ENCODE measurements at regions not wholly inside any gene's neighbourhood (a gene's known extent, or its start where the extent isn't known, plus 50 kb on each side); places are given as distances from the start of the nearest gene placed in this dataset.

DNA sequence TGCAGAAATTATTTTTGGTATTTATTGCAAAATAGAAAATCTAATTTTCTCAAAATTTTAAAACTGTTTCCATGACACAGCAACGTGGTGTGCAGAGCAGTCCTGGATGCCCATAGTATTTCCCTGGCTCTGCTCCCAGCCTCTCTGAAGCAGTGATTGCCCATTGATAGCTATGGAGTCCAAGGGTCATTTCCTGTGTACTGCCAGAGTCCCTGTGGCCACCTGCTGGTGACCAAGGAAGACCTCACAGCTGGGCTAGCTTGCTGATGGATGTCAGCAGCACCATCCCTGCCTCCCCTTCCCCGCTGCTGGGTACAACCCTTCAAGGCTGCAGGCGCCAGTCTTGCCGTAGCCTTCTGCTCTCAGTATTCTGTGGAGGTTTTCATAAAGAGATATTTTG, 184.1 kb downstream of the DIRAS2 start:
- Histone ChIP-seq H3K18ac (ENCODE audit: low read length) (no peak overlapping the region), H3K23ac (ENCODE audit: low read length) (no peak overlapping the region), H3K4me2 (ENCODE audit: low read length) (no peak overlapping the region), H3K4ac (ENCODE audit: low read depth, low read length) (no peak overlapping the region), H3K27ac (ENCODE audit: low read depth, low read length) (no peak overlapping the region), H2BK5ac (ENCODE audit: low read depth, low read length, poor library complexity) (no peak overlapping the region), H3K27me3 (ENCODE audit: insufficient read depth, low read length) (no peaks in the 10 kb centered on the region), H4K91ac (ENCODE audit: low read depth, low read length) (no peak overlapping the region), H2AFZ (ENCODE audit: insufficient read depth, low read length, poor library complexity) (no peak overlapping the region), H3K9ac (ENCODE audit: low read length) (no peak overlapping the region), H2AK5ac (ENCODE audit: low read length) (no peak overlapping the region), H3K36me3 (ENCODE audit: control insufficient read depth in 1 of 2, insufficient read depth in 2 of 2, low read length in 2 of 2) (no peaks in the 10 kb centered on the region), H4K12ac (ENCODE audit: low read depth, low read length) (no peak overlapping the region), H3K4me3 (ENCODE audit: low read depth, low read length) (no peak overlapping the region), H3K9me3 (ENCODE audit: insufficient read depth, low read depth, low read length) (peaks cover 2% of the 10 kb centered on the region), H2BK120ac (ENCODE audit: insufficient read depth, low read length, poor library complexity) (no peak overlapping the region), H4K8ac (ENCODE audit: low read depth, low read length) (no peak overlapping the region), H2BK12ac (ENCODE audit: low read length) (no peak overlapping the region), H3K79me1 (ENCODE audit: low read length) (peaks cover 2% of the 10 kb centered on the region), H3K14ac (ENCODE audit: low read length) (no peak overlapping the region), H3K79me2 (ENCODE audit: control insufficient read depth, insufficient read depth, low read length, poor library complexity) (no peaks in the 10 kb centered on the region), H3K4me1 (ENCODE audit: control insufficient read depth in 1 of 2, insufficient read depth in 2 of 2, low read length in 2 of 2) (peaks cover 4% of the 10 kb centered on the region in 2 experiments)
- peak; percentile 45 to 70 for DNase-seq
- no CpG with 5 or more reads among the region's 4 CpGs for WGBS (ENCODE audit: extremely low coverage, insufficient coverage, insufficient read length)

- peaks cover 4% of the 10 kb centered on the region in 2 experiments for H3K4me1 ChIP-seq (ENCODE audit: control insufficient read depth in 1 of 2, insufficient read depth in 2 of 2, low read length in 2 of 2)
- no peak overlapping the region for H3K4me2 ChIP-seq (ENCODE audit: low read length)
- H3K79me2 ChIP-seq (ENCODE audit: control insufficient read depth, insufficient read depth, low read length, poor library complexity), result no peaks in the 10 kb centered on the region
- H2BK5ac ChIP-seq (ENCODE audit: low read depth, low read length, poor library complexity), result no peak overlapping the region
- H4K8ac ChIP-seq (ENCODE audit: low read depth, low read length), result no peak overlapping the region
- H3K9me3 ChIP-seq (ENCODE audit: insufficient read depth, low read depth, low read length), result peaks cover 2% of the 10 kb centered on the region
- no peak overlapping the region for H3K23ac ChIP-seq (ENCODE audit: low read length)
- no peak overlapping the region for H2BK120ac ChIP-seq (ENCODE audit: insufficient read depth, low read length, poor library complexity)
- H3K9ac ChIP-seq (ENCODE audit: low read length), result no peak overlapping the region
- no peak overlapping the region for H3K27ac ChIP-seq (ENCODE audit: low read depth, low read length)
- H3K79me1 ChIP-seq (ENCODE audit: low read length), result peaks cover 2% of the 10 kb centered on the region
- DNase-seq, result no peak
- no CpG with 5 or more reads among the region's 4 CpGs for WGBS (ENCODE audit: extremely low coverage, insufficient coverage, insufficient read length)
- no peak overlapping the region for H2AFZ ChIP-seq (ENCODE audit: insufficient read depth, low read length, poor library complexity)
- H2AK5ac ChIP-seq (ENCODE audit: low read length), result no peak overlapping the region
- H3K18ac ChIP-seq (ENCODE audit: low read length), result no peak overlapping the region
- no peak overlapping the region for H3K14ac ChIP-seq (ENCODE audit: low read length)
- H3K27me3 ChIP-seq (ENCODE audit: insufficient read depth, low read length), result no peaks in the 10 kb centered on the region
- H3K4me3 ChIP-seq (ENCODE audit: low read depth, low read length), result no peak overlapping the region
- H3K4ac ChIP-seq (ENCODE audit: low read depth, low read length), result no peak overlapping the region
- H4K91ac ChIP-seq (ENCODE audit: low read depth, low read length), result no peak overlapping the region
- no peak overlapping the region for H4K12ac ChIP-seq (ENCODE audit: low read depth, low read length)
- no peaks in the 10 kb centered on the region for H3K36me3 ChIP-seq (ENCODE audit: control insufficient read depth in 1 of 2, insufficient read depth in 2 of 2, low read length in 2 of 2)
- no peak overlapping the region for H2BK12ac ChIP-seq (ENCODE audit: low read length)
Measured at GRCh38 chr9:90459321-90459720, 183.3 kb downstream of the DIRAS2 start.

DNA sequence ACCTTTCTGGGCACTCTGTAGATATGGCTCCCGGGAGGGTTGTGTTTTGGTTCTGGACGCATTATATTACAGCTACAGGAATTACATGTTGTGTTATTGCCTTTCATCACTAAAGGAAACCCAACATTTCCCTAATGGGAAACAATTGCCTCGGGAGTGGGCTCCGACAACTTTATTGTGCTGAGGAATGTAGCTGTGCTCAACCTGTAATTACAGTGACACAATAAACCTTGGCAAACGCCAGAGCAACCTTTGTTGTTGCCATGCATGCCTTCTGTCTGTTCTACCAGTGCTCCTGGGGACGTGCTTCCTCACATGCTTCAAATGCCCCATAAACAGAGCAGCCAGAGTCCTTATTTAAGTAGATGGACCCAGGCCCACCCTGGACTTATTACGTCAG, 182.4 kb downstream of the DIRAS2 start:
- Histone ChIP-seq H2BK12ac (ENCODE audit: low read length) (no peak overlapping the region), H2AFZ (ENCODE audit: insufficient read depth, low read length, poor library complexity) (no peak overlapping the region), H2BK5ac (ENCODE audit: low read depth, low read length, poor library complexity) (no peak overlapping the region), H3K4me1 (ENCODE audit: control insufficient read depth in 1 of 2, insufficient read depth in 2 of 2, low read length in 2 of 2) (peaks cover 4% of the 10 kb centered on the region in 2 experiments), H3K23ac (ENCODE audit: low read length) (no peak overlapping the region), H4K91ac (ENCODE audit: low read depth, low read length) (no peak overlapping the region), H3K27me3 (ENCODE audit: insufficient read depth, low read length) (no peaks in the 10 kb centered on the region), H3K79me1 (ENCODE audit: low read length) (peaks cover 2% of the 10 kb centered on the region), H3K4me2 (ENCODE audit: low read length) (peak overlapping the region; percentile 12), H3K4me3 (ENCODE audit: low read depth, low read length) (no peak overlapping the region), H3K79me2 (ENCODE audit: control insufficient read depth, insufficient read depth, low read length, poor library complexity) (no peaks in the 10 kb centered on the region), H3K36me3 (ENCODE audit: control insufficient read depth in 1 of 2, insufficient read depth in 2 of 2, low read length in 2 of 2) (no peaks in the 10 kb centered on the region), H2BK120ac (ENCODE audit: insufficient read depth, low read length, poor library complexity) (no peak overlapping the region), H4K12ac (ENCODE audit: low read depth, low read length) (no peak overlapping the region), H3K27ac (ENCODE audit: low read depth, low read length) (no peak overlapping the region), H3K9me3 (ENCODE audit: insufficient read depth, low read depth, low read length) (peaks cover 2% of the 10 kb centered on the region), H3K4ac (ENCODE audit: low read depth, low read length) (no peak overlapping the region), H3K18ac (ENCODE audit: low read length) (no peak overlapping the region), H4K8ac (ENCODE audit: low read depth, low read length) (no peak overlapping the region), H3K9ac (ENCODE audit: low read length) (no peak overlapping the region), H3K14ac (ENCODE audit: low read length) (no peak overlapping the region), H2AK5ac (ENCODE audit: low read length) (no peak overlapping the region)
- WGBS (ENCODE audit: extremely low coverage, insufficient coverage, insufficient read length), result no CpG with 5 or more reads among the region's 7 CpGs
- DNase-seq, result peak in 1 of 2 donors; percentile 3

- Histone ChIP-seq H2AFZ (ENCODE audit: insufficient read depth, low read length, poor library complexity) (no peak overlapping the region), H4K8ac (ENCODE audit: low read depth, low read length) (no peak overlapping the region), H3K4me1 (ENCODE audit: control insufficient read depth in 1 of 2, insufficient read depth in 2 of 2, low read length in 2 of 2) (peaks cover 4% of the 10 kb centered on the region in 2 experiments), H4K91ac (ENCODE audit: low read depth, low read length) (no peak overlapping the region), H4K12ac (ENCODE audit: low read depth, low read length) (no peak overlapping the region), H3K9ac (ENCODE audit: low read length) (no peak overlapping the region), H3K79me1 (ENCODE audit: low read length) (peaks cover 2% of the 10 kb centered on the region), H3K79me2 (ENCODE audit: control insufficient read depth, insufficient read depth, low read length, poor library complexity) (no peaks in the 10 kb centered on the region), H3K4me3 (ENCODE audit: low read depth, low read length) (no peak overlapping the region), H3K14ac (ENCODE audit: low read length) (no peak overlapping the region), H3K4me2 (ENCODE audit: low read length) (no peak overlapping the region), H3K36me3 (ENCODE audit: control insufficient read depth in 1 of 2, insufficient read depth in 2 of 2, low read length in 2 of 2) (no peaks in the 10 kb centered on the region), H3K27ac (ENCODE audit: low read depth, low read length) (no peak overlapping the region), H2BK120ac (ENCODE audit: insufficient read depth, low read length, poor library complexity) (no peak overlapping the region), H2AK5ac (ENCODE audit: low read length) (no peak overlapping the region), H3K18ac (ENCODE audit: low read length) (no peak overlapping the region), H2BK5ac (ENCODE audit: low read depth, low read length, poor library complexity) (no peak overlapping the region), H3K23ac (ENCODE audit: low read length) (no peak overlapping the region), H2BK12ac (ENCODE audit: low read length) (no peak overlapping the region), H3K27me3 (ENCODE audit: insufficient read depth, low read length) (no peaks in the 10 kb centered on the region), H3K9me3 (ENCODE audit: insufficient read depth, low read depth, low read length) (peaks cover 2% of the 10 kb centered on the region), H3K4ac (ENCODE audit: low read depth, low read length) (no peak overlapping the region)
- no peak for DNase-seq
- WGBS (ENCODE audit: extremely low coverage, insufficient coverage, insufficient read length), result no CpG with 5 or more reads among the region's 2 CpGs
Measured at GRCh38 chr9:90464978-90465377, 177.6 kb downstream of the DIRAS2 start.
